HL-60 (cell line): ENCODE measurements at regions not wholly inside any gene's neighbourhood (a gene's known extent, or its start where the extent isn't known, plus 50 kb on each side); places are given as distances from the start of the nearest gene placed in this dataset.

Experiments used
- DNase-seq, 2 experiments: peaks; one replicate each; pipeline ENCODE4 v3.0.0-alpha.2; 2010 to 2020; ENCODE audit warnings: low read depth in 1 of 2, low spot score in 1 of 2
- H3K27ac ChIP-seq: fragments of 250-450 bp; sonication (Bioruptor Pico); replicated peaks from 2 replicates; pipeline ENCODE4 v1.5.1; 2020; ENCODE audit warnings: mild to moderate bottlenecking, moderate library complexity
- H3K27me3 ChIP-seq: fragments of 250-450 bp; sonication (Bioruptor Pico); 2 replicates; pipeline ENCODE4 v1.5.1; 2021; ENCODE audit warnings: mild to moderate bottlenecking, moderate library complexity; ENCODE audit not compliant: insufficient read depth, poor library complexity, severe bottlenecking
- H3K4me3 ChIP-seq: replicated peaks from 2 replicates; pipeline ENCODE4 v1.5.1; 2011; ENCODE audit warnings: mild to moderate bottlenecking, control low read depth, low read length; ENCODE audit not compliant: insufficient read depth
- GABPA ChIP-seq: IDR thresholded peaks from 2 replicates; pipeline ENCODE4 v1.6.1; 2012; ENCODE audit warnings: low read depth
- POLR2AphosphoS5 ChIP-seq: IDR thresholded peaks from 2 replicates; pipeline ENCODE4 v1.6.1; 2012; ENCODE audit warnings: low read depth
- REST ChIP-seq: IDR thresholded peaks from 2 replicates; pipeline ENCODE4 v1.6.1; 2012; ENCODE audit warnings: low read depth; ENCODE audit not compliant: insufficient replicate concordance
- SPI1 ChIP-seq: IDR thresholded peaks from 2 replicates; pipeline ENCODE4 v1.6.1; 2012; ENCODE audit warnings: low read depth, mild to moderate bottlenecking, borderline replicate concordance
- TF ChIP-seq, protein P1 (sequence below): IDR thresholded peaks from one replicate; pipeline ENCODE4 v1.5.1; 2011; ENCODE audit warnings: low read length, control low read depth, inconsistent platforms; ENCODE audit not compliant: insufficient read depth

DNA sequence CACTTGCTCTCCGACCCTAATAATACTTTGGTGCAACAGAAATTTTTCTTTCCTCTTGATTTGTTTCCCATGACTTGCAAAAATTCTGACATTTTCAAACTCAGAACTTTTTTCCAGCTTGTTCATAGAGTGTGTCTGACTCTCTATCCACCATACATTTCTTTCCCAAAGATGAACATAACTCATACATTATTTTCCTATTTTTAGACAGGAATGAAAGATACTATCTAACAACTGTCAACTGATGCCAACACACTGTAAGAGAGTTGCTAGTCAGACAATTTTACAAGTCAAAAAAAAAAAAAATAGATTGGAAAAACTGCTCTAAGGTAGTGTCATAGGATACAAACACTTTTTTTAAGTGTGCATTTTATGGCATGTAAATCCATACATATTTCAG is 1001.0 kb upstream of the WWC1 start:
- Histone ChIP-seq H3K4me3 (no peak overlapping the region), H3K27ac (no peak overlapping the region), H3K27me3 (no peaks in the 10 kb centered on the region)
- no peak for TF ChIP-seq SPI1
- TF ChIP-seq, protein P1, sequence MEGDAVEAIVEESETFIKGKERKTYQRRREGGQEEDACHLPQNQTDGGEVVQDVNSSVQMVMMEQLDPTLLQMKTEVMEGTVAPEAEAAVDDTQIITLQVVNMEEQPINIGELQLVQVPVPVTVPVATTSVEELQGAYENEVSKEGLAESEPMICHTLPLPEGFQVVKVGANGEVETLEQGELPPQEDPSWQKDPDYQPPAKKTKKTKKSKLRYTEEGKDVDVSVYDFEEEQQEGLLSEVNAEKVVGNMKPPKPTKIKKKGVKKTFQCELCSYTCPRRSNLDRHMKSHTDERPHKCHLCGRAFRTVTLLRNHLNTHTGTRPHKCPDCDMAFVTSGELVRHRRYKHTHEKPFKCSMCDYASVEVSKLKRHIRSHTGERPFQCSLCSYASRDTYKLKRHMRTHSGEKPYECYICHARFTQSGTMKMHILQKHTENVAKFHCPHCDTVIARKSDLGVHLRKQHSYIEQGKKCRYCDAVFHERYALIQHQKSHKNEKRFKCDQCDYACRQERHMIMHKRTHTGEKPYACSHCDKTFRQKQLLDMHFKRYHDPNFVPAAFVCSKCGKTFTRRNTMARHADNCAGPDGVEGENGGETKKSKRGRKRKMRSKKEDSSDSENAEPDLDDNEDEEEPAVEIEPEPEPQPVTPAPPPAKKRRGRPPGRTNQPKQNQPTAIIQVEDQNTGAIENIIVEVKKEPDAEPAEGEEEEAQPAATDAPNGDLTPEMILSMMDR, result no peak
- no peak for TF ChIP-seq REST
- no peak for DNase-seq

DNA sequence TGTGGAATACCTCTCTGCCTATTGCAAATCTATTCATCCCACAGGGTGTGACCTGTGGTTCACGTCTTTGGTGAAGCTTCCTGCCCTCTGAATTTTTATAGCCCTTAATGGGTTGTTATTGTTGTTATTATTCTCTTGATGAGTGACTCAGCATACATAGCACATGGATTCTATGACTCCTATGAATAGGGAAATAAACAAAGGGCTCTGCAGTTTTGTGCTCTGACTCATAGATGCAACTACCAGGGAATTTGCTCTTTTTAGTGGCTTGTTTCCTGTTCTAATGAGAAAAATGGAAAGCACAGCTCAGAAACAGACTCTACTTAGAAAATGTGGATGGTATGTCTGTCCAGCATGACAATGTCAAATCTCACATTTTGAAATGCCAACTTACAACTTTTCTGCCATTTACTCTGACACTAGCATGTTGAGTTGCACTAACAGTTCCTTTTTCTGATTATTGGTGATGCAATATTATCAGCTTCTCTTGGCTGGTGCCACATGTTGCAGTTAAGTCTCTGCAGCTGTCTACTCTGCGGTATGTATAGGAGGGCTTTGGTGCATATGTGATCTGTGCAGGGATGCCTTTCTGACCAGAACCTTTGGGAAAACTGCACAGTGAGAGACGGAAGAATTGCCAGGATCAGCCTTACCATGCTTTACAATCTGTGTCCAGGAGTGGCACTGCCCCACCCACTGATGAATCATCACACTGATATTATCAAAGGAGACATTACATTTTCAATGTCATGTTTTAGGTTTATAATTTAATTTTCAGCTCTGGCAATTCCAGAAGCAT is 996.4 kb upstream of the WWC1 start:
- Histone ChIP-seq H3K27ac (no peak overlapping the region), H3K4me3 (no peak overlapping the region), H3K27me3 (no peaks in the 10 kb centered on the region)
- DNase-seq, result no peak
- TF ChIP-seq REST (no peak), GABPA (no peak), POLR2AphosphoS5 (no peak), SPI1 (no peak)
- TF ChIP-seq, protein P1, result no peak

DNA sequence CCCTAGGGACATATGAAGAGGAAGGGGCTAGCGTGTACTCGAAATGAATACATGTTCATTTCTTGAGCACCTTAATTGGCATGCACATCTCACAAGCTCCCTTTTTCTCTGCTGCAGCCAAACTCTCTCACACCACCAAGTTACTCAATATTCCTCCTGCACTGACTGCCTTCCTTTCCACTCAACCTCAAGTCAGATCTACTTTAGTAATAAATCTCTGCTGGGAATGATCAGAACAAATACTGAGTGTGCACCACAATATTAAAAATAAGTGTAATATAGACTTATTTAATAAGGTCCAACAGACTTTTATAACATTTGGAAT is 995.8 kb upstream of the WWC1 start:
- H3K4me3 ChIP-seq, result no peak overlapping the region

More for the DNA sequence above, 995.8 kb upstream of the WWC1 start:
- Histone ChIP-seq H3K27me3 (no peaks in the 10 kb centered on the region), H3K27ac (no peak overlapping the region)
- DNase-seq, result no peak
- TF ChIP-seq, protein P1, result no peak
- TF ChIP-seq REST (no peak), SPI1 (no peak), GABPA (no peak), POLR2AphosphoS5 (no peak)
